Brain pericyte (primary cell): ENCODE measurements at regions not wholly inside any gene's neighbourhood (a gene's known extent, or its start where the extent isn't known, plus 50 kb on each side); places are given as distances from the start of the nearest gene placed in this dataset.

ENCODE experiments used
- DNase-seq: peaks from one replicate; pipeline ENCODE4 v3.0.0-alpha.2; 2012; ENCODE audit warnings: low read depth, low spot score

DNA sequence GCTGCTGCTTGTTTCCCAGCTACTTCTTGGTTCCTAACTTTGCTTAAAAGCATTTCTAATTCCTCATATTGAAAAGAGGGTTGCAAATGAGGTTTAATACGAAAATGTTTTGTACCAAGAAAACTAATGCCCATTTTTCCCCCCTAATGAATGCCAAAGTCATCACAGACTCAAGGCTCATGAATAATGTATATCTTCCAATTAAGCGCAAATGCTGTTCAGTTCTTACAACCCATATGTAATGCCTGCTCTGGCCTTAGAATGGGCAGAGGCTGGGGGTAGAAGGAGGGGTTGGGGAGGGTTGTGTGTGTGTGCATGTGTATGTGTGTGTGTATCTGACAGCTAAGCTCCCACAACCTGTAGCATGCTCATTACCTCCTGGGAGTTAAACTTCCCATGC is 901.7 kb downstream of the KCNMA1 start:
- no peak for DNase-seq

DNA sequence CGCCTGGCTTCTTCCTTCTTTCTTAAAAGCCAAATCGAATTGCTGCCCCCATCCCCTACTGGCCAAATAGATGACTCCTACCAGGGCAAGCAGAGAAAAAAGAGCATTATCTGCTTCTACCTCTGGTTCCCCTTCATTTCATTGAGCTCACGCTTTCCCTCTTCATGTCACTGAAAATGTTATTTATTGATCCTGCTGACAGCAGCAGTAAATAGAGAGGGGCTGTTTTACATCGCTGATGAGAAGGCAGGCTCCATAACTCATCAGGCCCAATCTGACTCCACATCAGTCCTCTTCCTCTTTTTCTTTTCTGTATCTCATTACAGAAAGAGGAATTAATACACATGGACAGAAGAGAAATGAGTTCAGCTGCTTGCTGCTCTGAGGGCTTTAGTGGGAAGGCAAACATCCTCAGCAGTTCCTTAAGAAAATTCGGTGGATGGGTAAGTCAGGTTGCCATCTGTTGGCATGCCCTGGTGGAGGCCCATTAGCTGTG is 904.1 kb downstream of the KCNMA1 start:
- no peak for DNase-seq

DNA sequence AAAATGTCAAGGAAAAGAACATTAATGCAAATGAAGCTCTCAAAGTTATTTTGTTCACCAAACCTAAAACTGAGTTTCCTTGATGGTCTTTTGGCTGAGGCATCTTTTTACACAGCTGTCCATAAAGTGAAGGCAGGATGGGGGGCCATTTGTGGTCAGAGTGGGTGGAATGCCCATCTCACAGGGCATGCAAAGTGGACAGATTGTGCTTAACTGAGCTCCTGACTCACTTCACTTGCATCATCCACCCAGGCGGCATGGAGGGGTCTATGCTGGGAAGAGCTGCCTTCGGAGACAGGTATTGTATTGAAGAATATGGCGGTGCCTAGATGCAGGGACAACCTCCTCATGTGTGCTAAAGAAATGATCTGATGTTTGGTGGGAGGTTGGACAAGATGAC is 905.3 kb downstream of the KCNMA1 start:
- DNase-seq = no peak

DNA sequence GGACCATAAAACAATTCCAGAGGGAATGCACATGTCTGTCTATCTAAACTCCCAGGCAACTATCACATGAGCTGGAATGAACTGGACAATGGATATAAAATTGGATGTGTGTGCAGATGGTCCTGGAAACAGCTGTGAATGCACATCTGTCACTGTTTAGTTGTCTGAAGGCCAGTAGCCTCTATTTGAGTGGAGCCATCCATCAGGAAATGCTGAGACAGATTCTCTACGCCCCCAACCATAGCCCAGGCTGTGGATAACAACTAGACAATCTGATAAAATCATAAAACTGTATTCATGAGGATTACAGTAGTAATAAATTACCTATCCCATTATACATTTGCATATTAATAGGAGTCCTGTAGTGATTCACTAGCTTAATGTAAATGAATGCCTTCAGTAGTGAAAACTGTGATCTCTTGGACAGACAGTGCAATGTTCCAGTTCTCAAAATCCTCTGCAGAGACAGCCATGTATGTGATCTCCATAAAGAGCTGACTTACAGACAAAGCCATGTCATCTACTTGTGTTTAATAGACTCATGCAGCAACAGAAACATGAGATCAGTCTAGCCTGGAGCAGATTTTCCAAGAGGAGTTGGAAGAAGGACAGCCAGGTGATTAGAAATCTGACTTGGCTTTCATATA is 907.6 kb downstream of the KCNMA1 start:
- DNase-seq = no peak

DNA sequence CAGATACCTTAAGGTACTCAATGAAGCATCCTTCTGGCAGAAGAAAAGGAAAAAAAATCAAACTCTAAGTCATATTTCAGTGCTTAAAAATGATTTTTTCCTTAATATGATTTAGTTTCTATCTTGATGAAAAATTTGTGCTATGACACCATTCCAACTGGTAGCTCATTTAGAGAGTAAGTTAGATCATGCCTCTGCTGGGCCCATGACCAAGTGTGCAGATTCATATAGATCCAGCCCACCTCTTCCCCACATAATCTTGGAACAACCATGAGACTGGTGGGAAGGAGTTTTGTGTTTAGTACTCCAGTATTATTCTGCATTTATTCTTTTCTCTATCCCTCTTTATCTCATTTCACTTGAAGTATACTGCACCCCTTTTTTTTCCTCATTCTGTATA is 908.3 kb downstream of the KCNMA1 start:
- no peak for DNase-seq

DNA sequence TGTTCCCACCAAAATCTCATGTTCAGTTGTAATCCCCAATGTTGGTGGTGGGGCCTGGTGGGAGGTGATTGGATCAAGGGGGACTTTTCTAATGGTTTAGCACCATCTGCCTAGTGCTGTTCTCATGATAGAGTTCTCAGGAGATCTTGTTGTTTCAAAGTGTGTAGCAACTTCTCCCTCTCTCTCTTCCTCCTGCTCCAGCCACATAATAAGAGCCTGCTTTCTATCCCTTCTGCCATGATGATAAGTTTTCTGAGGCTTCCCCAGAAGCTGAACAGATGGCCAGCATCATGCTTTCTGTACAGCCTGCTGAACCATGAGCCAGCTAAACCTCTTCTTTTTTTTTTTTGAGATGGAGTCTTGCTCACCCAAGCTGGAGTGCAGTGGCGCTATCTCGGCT is 910.6 kb downstream of the KCNMA1 start:
- DNase-seq = no peak

DNA sequence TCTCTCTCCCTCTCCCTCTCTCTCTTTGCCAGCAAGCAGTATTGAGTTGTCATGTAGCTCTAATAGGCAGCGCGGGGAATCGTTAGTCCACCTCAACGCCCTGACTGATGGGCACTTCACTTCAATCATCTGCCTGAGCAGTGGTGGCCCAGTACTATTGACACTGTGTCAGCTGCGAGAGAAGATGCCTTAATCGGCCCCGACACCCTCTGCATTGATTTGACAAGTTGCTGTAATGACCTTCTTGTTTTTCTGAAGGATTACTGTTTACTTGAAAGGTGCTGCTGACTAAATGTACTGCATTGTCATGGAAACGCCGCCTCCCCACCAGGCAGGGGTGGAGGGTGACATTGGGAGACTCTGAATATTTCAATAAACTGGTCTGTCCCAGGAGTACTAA is 913.8 kb downstream of the KCNMA1 start:
- no peak for DNase-seq

DNA sequence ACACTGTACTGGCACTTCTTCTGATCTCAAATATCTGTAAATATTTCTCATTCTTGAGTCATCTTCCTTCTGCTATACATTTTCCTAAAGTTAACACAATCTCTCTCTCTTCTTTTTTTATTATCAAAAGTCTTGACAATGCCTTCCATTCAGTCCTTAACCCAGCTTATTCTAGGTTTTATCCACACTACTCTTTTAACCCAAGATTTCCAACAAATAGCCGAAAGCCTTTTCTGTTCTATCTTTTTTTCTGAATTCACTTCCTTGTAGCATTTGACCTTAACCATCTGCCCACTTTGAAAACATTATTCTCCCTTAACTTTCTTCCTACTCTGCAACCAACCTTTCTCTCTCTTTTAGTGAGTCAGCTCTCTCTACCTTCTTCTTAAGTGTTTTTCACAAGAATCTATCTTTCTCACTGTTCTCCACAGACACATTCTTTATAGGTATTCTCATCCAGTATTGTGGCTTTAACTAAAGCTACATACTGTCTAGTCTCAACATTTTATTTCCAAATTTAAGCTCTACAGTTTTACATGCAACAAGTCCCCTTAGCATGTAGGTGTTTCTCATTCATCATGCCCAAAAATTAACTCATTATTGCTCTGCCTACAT is 915.6 kb downstream of the KCNMA1 start:
- no peak for DNase-seq

DNA sequence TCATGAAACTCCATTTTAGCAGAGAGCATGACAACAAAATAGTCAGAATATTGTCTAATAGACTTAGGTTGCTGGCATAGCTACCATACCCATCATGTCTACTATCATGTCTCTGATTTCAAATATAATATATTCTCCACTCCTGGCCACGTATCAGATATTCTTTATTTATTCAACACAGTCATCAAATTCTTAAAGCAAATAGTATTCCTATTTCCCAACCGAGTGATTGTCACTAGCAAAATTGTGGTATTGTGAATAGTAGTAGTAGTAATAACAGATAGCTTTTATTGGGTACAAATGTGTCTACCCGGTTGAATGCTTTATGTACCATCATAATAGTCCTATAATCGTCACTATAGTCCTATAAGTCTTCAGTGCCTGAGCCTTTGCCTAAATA is 918.6 kb downstream of the KCNMA1 start:
- no peak for DNase-seq

DNA sequence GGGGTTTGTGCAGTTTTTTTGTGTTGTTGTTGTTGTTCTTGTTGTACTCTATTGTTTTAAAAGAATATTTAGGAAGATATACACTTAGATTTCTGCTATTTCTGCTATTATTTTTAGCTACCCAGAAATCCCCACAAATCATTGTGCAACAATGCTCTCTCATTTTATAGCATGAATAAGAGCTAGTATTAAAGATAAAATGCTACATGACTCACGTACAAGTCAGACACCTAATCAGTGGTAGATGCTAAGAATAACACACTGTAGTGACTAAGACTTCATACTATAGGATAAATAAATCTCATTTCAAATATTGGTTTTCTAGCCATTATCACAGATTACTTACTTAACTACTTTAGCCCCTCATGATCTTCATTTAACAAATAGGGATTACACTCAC is 920.5 kb downstream of the KCNMA1 start:
- DNase-seq = no peak

DNA sequence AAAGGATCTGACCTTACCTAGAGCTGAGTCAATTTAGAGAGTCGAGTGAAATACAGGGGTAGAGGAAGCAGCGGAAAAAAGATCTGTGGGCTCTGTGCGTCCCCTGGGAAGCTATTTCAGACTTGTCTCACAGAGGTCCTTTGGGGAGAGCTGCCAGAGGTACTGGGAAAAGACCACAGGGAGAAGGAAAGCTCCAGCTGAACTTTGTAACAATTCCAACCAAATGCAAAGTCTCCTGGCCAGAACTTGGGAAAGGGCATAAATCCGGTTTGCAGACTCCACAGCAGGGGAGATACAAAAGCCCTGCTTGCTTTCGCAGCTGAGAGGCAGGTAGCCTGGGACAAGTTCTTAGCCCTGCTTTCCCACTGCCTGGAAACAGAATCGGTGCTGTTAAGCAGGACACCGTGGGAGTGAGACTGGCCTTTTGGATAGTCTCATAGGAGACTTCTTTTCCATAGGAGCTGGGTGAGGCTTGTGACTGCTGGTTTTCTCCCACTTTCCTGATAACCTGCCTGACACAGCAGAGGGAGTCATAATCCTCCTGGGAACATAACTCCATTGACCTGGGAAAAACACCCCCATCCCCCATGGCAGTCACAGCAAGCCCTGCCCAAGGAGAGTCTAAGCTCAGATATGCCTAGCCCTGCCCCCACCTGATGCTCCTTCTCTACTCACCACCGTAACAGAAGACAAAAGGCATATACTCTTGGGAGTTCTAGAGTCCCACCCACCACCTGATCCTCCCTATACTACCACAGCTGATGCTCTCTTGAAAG is 926.2 kb downstream of the KCNMA1 start:
- DNase-seq = no peak

DNA sequence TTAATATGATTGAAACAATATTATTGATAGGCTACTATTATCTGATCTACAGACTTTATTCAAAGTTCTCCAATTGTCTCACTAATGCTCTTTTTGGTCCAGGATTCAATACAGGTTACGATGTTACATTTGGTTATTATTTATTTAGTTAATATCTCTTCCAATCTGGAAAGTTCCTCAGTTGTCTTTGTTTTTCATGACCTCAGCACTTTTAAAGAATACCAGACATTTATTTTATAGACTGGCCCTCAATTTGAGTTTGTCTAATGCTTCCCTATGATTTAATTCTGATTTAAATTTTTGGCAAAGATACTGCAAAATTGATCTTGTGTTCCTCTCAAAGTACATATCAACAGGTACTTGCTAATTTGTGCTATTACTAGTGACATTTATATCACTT is 937.4 kb downstream of the KCNMA1 start:
- DNase-seq = no peak

DNA sequence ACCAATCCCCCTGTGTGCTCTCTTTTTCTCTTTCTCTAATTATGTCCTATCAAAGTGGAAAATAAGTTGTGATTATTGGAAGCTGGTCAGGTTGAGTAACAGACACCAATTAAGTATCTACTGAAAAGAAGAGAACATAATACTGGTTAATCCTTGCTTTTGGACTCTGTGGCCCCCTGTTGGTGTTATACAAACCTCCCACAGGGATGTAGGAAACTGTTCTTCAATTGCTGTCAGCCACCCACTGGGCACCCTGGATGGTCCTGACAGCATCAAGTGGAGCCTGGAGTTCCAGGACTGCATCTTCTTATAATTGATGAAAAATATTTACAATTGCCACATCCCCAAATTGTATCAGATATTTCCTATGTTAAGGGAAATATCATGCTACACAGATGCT is 939.7 kb downstream of the KCNMA1 start:
- DNase-seq = no peak

DNA sequence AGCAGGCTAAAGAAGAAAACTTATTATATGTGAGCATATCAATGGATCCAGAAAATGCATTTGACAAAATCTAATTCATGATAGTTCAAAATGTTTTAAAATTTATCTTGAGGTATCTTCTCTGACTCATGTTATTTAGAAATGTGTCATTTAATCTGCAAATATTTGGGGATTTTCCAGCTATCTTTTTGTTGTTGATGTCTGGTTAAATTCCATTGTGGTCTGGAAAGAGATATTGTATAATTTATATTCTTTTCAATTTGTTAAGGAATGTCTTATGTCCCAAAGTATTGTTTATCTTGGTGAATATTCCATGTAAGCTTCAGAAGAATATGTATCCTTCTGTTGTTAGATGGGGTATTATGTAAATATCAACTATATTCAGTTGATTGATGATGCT is 942.5 kb downstream of the KCNMA1 start:
- DNase-seq = no peak

DNA sequence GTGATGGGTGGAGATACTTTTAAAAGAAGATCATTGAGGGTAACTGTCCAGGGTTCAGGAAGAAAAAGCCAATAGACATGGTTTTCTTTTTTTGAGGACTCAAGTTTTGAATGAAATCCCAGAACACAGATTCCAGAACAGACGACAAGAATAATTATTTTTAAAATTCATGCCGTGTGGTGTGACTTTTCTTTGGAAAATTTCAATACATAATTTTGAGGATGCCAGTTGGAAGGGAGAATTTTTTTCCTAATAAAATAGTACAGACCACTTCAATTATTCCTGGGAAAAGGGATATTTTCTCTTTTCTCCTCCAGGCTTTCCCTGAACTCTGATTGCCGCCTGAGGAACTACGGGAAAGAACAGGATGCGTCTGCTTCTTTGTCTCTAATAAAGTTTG is 951.4 kb downstream of the KCNMA1 start:
- DNase-seq = no peak

DNA sequence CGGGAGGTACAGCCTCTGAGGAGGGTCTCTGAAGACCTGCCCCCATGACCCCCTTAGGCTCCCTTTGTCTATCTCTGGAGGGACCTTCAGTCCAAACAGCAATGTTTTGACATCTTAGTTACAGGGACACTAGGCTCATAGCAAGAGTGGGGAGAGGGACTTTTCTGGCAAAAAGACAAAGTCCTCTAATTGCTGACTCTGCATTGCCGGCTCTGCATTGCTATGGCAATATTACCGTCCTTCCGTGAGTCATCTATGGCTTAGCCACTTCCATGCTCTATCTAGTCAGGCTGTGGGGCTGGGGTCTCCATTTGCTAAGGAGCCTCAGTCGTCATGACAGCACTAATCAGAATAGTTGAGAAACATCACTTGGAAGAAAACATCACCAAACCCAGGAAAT is 952.6 kb downstream of the KCNMA1 start:
- no peak for DNase-seq

DNA sequence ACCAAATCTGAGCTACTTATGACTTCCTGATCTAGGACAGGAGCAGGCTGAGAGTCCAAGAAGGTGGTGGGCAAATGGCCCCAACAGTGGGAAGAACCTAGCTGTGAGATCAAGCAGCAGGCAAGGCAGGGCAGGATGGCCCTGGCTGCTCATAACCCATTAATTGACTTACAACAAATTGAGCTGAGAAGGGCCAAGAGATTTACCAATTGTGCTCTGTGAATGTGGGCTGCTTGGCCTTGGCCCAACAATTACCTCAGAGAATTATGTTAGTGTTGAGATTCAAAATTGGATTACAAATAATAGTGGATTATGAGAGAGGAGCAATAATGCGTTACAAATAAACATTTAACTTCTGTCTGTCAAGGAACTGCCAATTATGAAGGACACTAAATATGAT is 956.5 kb downstream of the KCNMA1 start:
- no peak for DNase-seq

DNA sequence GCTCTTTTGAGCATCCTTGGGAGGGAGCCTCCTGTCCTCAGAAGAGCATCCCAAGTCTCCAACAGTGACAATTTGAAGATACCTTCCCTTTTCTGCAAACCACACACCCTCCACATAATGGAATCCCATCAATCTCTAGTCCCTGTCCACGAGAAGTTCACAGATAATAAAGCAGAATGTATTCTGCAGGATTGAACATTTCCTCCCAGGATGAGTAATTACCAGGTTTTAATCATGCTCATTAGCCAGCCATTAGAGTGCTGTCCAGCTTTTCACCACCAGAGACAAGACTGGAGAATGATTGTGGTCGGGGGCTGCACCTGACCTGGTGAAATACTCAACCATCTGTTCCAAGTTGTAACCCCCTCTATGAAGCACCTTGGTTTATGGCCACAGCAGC is 958.6 kb downstream of the KCNMA1 start:
- DNase-seq = no peak

DNA sequence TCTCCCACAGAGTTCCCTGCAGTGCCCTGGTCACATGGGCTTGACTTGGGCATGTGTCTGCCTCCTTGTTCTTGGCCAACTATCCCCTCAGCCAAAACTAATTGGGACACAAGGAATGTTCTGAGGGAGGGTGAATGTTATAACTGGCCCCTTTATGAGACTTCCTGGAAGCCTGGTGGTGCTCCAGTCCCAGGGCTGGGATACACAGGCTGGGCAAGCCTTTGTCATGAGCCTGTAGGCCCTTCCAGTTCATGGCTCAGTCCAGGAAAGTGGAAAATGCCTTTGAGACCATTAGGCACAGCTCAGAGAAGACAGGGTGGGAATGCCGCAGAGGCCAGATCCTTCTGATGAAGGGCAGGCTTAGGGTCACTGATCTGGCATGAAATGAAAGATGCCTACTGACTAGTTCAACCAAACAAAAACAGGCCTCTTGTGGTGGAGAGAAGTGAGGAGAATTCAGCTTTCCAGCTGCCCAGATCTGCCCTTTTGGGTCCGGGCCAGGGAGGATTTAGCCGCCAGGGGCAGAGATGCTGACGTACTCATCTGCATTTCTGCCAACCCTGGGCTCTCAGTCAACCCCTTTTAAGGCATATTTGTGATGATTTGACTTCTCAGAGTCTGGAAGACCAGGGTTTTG is 961.5 kb downstream of the KCNMA1 start:
- no peak for DNase-seq

DNA sequence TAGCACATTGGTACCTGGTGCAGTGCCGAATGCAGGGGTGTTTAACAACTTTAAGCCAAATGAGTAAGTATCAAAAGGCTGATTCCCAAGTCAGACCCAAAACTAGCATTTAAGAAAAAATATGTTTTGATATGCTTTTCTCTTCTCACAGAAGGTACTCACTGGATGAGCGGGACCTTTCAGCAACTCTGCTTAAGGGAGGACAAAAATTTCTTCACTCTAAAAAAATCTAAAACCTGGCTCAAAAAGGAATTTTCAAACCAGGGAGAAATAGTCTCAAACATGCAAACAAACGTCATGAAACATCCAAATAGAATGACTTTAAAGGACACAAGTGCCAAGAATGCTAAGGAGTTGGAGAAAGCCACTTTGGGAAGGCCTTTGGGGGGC is 962.1 kb downstream of the KCNMA1 start:
- DNase-seq = no peak

DNA sequence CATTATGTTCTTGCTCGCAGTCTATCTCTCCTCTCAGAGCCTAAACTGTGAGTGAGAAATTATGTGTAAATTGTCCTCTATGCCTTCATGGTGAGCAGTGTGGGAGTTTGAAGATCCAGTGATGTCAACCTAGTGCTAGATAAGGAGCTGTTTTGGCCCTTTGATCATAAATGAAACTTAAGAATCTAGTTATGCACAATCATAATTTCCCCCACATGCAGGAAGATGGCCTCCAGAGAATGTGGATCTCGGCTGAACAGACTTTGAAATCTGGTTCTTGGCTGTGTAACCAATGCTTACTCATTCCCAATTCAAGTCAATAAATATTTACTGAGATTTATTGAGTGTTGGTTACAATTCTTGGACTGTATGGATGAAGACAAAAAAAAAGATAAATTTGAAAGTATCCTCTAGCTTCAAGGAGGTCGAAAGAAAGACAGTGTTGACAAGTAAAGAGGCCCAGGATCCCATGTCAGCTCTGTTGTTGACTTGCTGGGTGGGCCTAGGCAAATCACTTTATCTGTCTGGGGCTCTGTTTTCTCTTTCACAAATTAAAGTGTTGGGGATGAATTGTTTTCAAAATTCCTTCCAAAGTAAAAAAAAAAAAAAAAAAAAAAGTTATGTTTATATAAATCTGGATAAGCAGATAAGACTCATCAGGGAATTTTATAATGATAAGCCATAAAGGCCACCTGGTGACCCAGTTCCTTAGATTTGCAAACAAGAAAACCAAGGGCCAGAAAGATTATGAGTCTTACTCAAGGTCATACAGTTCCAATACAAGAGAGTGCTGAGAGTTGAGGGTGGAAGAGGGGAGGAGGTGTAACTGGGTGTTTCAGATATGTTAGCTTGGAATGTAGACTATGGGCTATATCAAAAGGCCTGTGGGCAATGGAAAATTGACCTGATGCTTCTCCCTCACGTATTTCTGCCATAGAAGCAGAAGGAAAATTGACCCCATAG is 969.9 kb downstream of the KCNMA1 start:
- DNase-seq = no peak
